ENCODE measurements at regions not wholly inside any gene's neighbourhood (a gene's known extent, or its start where the extent isn't known, plus 50 kb on each side); places are given as distances from the start of the nearest gene placed in this dataset.

- 75 to 97% methylated on average over 4 of the region's 4 CpGs for WGBS, 2 donors (ENCODE audit: low coverage in 1 of 2)
- H3K4me1 ChIP-seq: no peaks in the 10 kb centered on the region
- no peaks in the 10 kb centered on the region for H3K27me3 ChIP-seq
- H3K4me3 ChIP-seq: no peak overlapping the region
- no peaks in the 10 kb centered on the region for H3K9me3 ChIP-seq
- no peak for ATAC-seq
- H3K36me3 ChIP-seq: no peaks in the 10 kb centered on the region
- no peak for TF ChIP-seq EP300 (IDR thresholded peaks at IDR 0.05)
- TF ChIP-seq POLR2A (IDR thresholded peaks at IDR 0.05): no peak
- TF ChIP-seq, protein P1, sequence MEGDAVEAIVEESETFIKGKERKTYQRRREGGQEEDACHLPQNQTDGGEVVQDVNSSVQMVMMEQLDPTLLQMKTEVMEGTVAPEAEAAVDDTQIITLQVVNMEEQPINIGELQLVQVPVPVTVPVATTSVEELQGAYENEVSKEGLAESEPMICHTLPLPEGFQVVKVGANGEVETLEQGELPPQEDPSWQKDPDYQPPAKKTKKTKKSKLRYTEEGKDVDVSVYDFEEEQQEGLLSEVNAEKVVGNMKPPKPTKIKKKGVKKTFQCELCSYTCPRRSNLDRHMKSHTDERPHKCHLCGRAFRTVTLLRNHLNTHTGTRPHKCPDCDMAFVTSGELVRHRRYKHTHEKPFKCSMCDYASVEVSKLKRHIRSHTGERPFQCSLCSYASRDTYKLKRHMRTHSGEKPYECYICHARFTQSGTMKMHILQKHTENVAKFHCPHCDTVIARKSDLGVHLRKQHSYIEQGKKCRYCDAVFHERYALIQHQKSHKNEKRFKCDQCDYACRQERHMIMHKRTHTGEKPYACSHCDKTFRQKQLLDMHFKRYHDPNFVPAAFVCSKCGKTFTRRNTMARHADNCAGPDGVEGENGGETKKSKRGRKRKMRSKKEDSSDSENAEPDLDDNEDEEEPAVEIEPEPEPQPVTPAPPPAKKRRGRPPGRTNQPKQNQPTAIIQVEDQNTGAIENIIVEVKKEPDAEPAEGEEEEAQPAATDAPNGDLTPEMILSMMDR (IDR thresholded peaks at IDR 0.05): no peak
- no peak overlapping the region for H3K27ac ChIP-seq
These were observed 262.7 kb upstream of the KCNJ16 start for GRCh38 chr17:69812240-69812837.

- Histone ChIP-seq H3K36me3 (no peaks in the 10 kb centered on the region), H3K4me3 (no peak overlapping the region), H3K9me3 (no peaks in the 10 kb centered on the region), H3K27me3 (no peaks in the 10 kb centered on the region), H3K27ac (no peak overlapping the region), H3K4me1 (no peaks in the 10 kb centered on the region)
- TF ChIP-seq, protein P1 (IDR thresholded peaks at IDR 0.05): no peak
- TF ChIP-seq EP300 (IDR thresholded peaks at IDR 0.05): no peak
- TF ChIP-seq POLR2AphosphoS5 (IDR thresholded peaks at IDR 0.05): no peak
- ATAC-seq: no peak
- 45 to 84% methylated on average over 2 of the region's 2 CpGs for WGBS, 2 donors (ENCODE audit: low coverage in 1 of 2)
These were observed 261.0 kb upstream of the KCNJ16 start for GRCh38 chr17:69814031-69814430.

DNA sequence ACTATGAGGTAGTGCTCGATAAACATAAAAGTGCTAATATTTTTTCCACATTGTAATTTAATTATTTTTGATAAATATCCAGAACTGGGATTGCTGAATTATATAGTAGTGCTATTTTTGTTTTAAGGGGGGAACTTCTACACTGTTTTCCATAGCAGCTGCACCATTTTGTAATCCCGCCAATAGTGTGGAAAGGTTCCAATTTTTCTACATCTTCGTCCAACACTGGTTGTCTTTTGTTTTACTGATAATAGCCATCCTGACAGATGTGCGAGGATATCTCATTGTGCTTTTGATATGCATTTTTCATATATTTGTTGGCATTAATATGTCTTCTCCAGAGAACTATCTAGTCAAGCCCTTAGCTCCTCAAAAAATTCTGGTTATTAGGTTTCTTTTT lies 259.6 kb upstream of the KCNJ16 start:
- TF ChIP-seq, protein P1 (IDR thresholded peaks at IDR 0.05): no peak
- TF ChIP-seq POLR2AphosphoS5 (IDR thresholded peaks at IDR 0.05) (no peak), POLR2A (IDR thresholded peaks at IDR 0.05) (no peak), EP300 (IDR thresholded peaks at IDR 0.05) (no peak)
- H3K4me1 ChIP-seq: no peaks in the 10 kb centered on the region
- H3K4me3 ChIP-seq: no peak overlapping the region
- ATAC-seq: no peak
- no peaks in the 10 kb centered on the region for H3K9me3 ChIP-seq
- H3K36me3 ChIP-seq: no peaks in the 10 kb centered on the region
- no peak overlapping the region for H3K27ac ChIP-seq
- H3K27me3 ChIP-seq: no peaks in the 10 kb centered on the region
- 83 to 87% methylated on average over 4 of the region's 4 CpGs for WGBS, 2 donors (ENCODE audit: low coverage in 1 of 2)

GRCh38 chr17:69818467-69818866 lies 256.6 kb upstream of the KCNJ16 start:
- H3K27me3 ChIP-seq: no peaks in the 10 kb centered on the region
- no peaks in the 10 kb centered on the region for H3K36me3 ChIP-seq
- 60 to 68% methylated on average over 6 of the region's 6 CpGs for WGBS, 2 donors (ENCODE audit: low coverage in 1 of 2)
- H3K27ac ChIP-seq: no peak overlapping the region
- H3K9me3 ChIP-seq: no peaks in the 10 kb centered on the region
- ATAC-seq: no peak
- H3K4me3 ChIP-seq: no peak overlapping the region
- H3K4me1 ChIP-seq: no peaks in the 10 kb centered on the region
- TF ChIP-seq, protein P1 (IDR thresholded peaks at IDR 0.05): no peak
- TF ChIP-seq EP300 (IDR thresholded peaks at IDR 0.05): no peak
- TF ChIP-seq POLR2A (IDR thresholded peaks at IDR 0.05): no peak
- TF ChIP-seq POLR2AphosphoS5 (IDR thresholded peaks at IDR 0.05): no peak

GRCh38 chr17:69819316-69820087 lies 255.5 kb upstream of the KCNJ16 start:
- H3K4me1 ChIP-seq: no peaks in the 10 kb centered on the region

More at GRCh38 chr17:69819316-69820087, 255.5 kb upstream of the KCNJ16 start:
- 80% methylated on average over 5 of the region's 5 CpGs for WGBS, 2 donors (ENCODE audit: low coverage in 1 of 2)
- H3K27ac ChIP-seq: no peak overlapping the region
- H3K36me3 ChIP-seq: no peaks in the 10 kb centered on the region
- H3K4me3 ChIP-seq: no peak overlapping the region
- ATAC-seq: no peak
- TF ChIP-seq EP300 (IDR thresholded peaks at IDR 0.05): no peak
- TF ChIP-seq, protein P1 (IDR thresholded peaks at IDR 0.05): no peak
- no peak for TF ChIP-seq POLR2A (IDR thresholded peaks at IDR 0.05)
- TF ChIP-seq POLR2AphosphoS5 (IDR thresholded peaks at IDR 0.05): no peak
- no peaks in the 10 kb centered on the region for H3K9me3 ChIP-seq
- H3K27me3 ChIP-seq: no peaks in the 10 kb centered on the region

Measured in gastroesophageal sphincter (tissue), 4 donors.